HS-5 (cell line): ENCODE measurements at regions not wholly inside any gene's neighbourhood (a gene's known extent, or its start where the extent isn't known, plus 50 kb on each side); places are given as distances from the start of the nearest gene placed in this dataset.
"Not testable (repeated sequence)": the region's sequence is repeated elsewhere in the genome, so short reads cannot be mapped to it uniquely, and the experiment has no call there.

Experiments
- DNase-seq: peaks from one replicate; pipeline ENCODE4 v3.0.0-alpha.2; 2012; ENCODE audit warnings: low read depth

- DNase-seq: not testable (repeated sequence)
These were observed 75.0 kb downstream of the C9orf50 start for GRCh38 chr9:129545876-129546275.

GRCh38 chr9:129544761-129545160 lies 76.1 kb downstream of the C9orf50 start:
- no peak for DNase-seq

- DNase-seq: no peak
These were observed 78.2 kb downstream of the C9orf50 start for GRCh38 chr9:129542741-129543140.

- DNase-seq: no peak
These were observed 79.6 kb downstream of the C9orf50 start for GRCh38 chr9:129541270-129541669.

- no peak for DNase-seq
These were observed 81.5 kb downstream of the C9orf50 start for GRCh38 chr9:129539446-129539845.

- DNase-seq: not testable (repeated sequence)
These were observed 89.0 kb downstream of the C9orf50 start for GRCh38 chr9:129531860-129532402.

- DNase-seq: not testable (repeated sequence)
These were observed 92.9 kb downstream of the C9orf50 start for GRCh38 chr9:129527955-129528354.

GRCh38 chr9:129525656-129526196 lies 95.2 kb downstream of the C9orf50 start:
- no peak for DNase-seq

- DNase-seq: no peak
These were observed 96.2 kb downstream of the C9orf50 start for GRCh38 chr9:129524582-129525270.

GRCh38 chr9:129523943-129524581 lies 96.8 kb downstream of the C9orf50 start:
- DNase-seq: no peak

GRCh38 chr9:129522351-129522750 lies 98.5 kb downstream of the C9orf50 start:
- no peak for DNase-seq

GRCh38 chr9:129520082-129520481 lies 100.8 kb downstream of the C9orf50 start:
- no peak for DNase-seq

- no peak for DNase-seq
These were observed 102.8 kb downstream of the C9orf50 start for GRCh38 chr9:129518074-129518473.

GRCh38 chr9:129517006-129517405 lies 103.9 kb downstream of the C9orf50 start:
- no peak for DNase-seq

GRCh38 chr9:129514891-129515290 lies 106.0 kb downstream of the C9orf50 start:
- no peak for DNase-seq

GRCh38 chr9:129514497-129514867 lies 106.4 kb downstream of the C9orf50 start:
- no peak for DNase-seq

GRCh38 chr9:129513856-129514496 lies 106.9 kb downstream of the C9orf50 start:
- no peak for DNase-seq

- no peak for DNase-seq
These were observed 107.6 kb downstream of the C9orf50 start for GRCh38 chr9:129513282-129513681.

- DNase-seq: no peak
These were observed 109.5 kb downstream of the C9orf50 start for GRCh38 chr9:129511285-129511900.

- no peak for DNase-seq
These were observed 111.4 kb downstream of the C9orf50 start for GRCh38 chr9:129509533-129509928.

- no peak for DNase-seq
These were observed 113.1 kb downstream of the C9orf50 start for GRCh38 chr9:129507805-129508204.

- no peak for DNase-seq
These were observed 114.0 kb downstream of the C9orf50 start for GRCh38 chr9:129506892-129507291.
